Calu3 (cell line): ENCODE measurements at regions not wholly inside any gene's neighbourhood (a gene's known extent, or its start where the extent isn't known, plus 50 kb on each side); places are given as distances from the start of the nearest gene placed in this dataset.

ENCODE experiments used
- BruUV-seq: library from RNA; stranded (reverse); fragments of 400-500 nt; replicated peaks from 2 replicates; lab custom pipeline; 2021; lab: Mats Ljungman, UMichigan
- CTCF ChIA-PET: fragments of 300-600 bp; sonication (Branson Sonifier 250); formaldehyde crosslinking; loops from one replicate; lab custom pipeline; 2022; ENCODE audit warnings: antibody characterized with exemption; lab: Charles Lee
- DNase-seq: peaks from one replicate; pipeline ENCODE4 v3.0.0; 2022
- H3K27ac Mint-ChIP-seq: one replicate; pipeline ENCODE4 v1.8.0; 2022; ENCODE audit warnings: mixed read lengths; ENCODE audit not compliant: unreplicated experiment
- H3K27me3 Mint-ChIP-seq: one replicate; pipeline ENCODE4 v1.8.0; 2022; ENCODE audit warnings: mixed read lengths; ENCODE audit not compliant: unreplicated experiment
- H3K36me3 Mint-ChIP-seq: one replicate; pipeline ENCODE4 v1.8.0; 2022; ENCODE audit warnings: mild to moderate bottlenecking, moderate library complexity, mixed read lengths; ENCODE audit not compliant: insufficient read depth, unreplicated experiment
- H3K4me1 Mint-ChIP-seq: one replicate; pipeline ENCODE4 v1.8.0; 2022; ENCODE audit warnings: mild to moderate bottlenecking, low read depth, mixed read lengths; ENCODE audit not compliant: unreplicated experiment
- H3K4me3 Mint-ChIP-seq: one replicate; pipeline ENCODE4 v1.8.0; 2022; ENCODE audit warnings: mild to moderate bottlenecking, low read depth, moderate library complexity, mixed read lengths; ENCODE audit not compliant: unreplicated experiment
- H3K9me3 Mint-ChIP-seq: one replicate; pipeline ENCODE4 v1.8.0; 2022; ENCODE audit warnings: low read depth, mixed read lengths; ENCODE audit not compliant: unreplicated experiment
- CTCF ChIP-seq: fragments of 200-600 bp; IDR thresholded peaks from one replicate; pipeline ENCODE4 v1.8.0; 2022; ENCODE audit warnings: antibody characterized with exemption; ENCODE audit not compliant: unreplicated experiment
- intact Hi-C: fragments of 100-400 bp; cut with micrococcal nuclease; formaldehyde crosslinking; loops from one replicate; pipeline ENCODE4 v1.10.0; 2022; ENCODE audit not compliant: unreplicated experiment

GRCh38 chr4:107520368-107520767 is 199.7 kb downstream of the PAPSS1 start:
- CTCF ChIA-PET, result no interaction called here
- Mint-ChIP-seq H3K4me3 (no peak overlapping the region), H3K36me3 (no peaks in the 10 kb centered on the region), H3K27me3 (no peaks in the 10 kb centered on the region), H3K27ac (no peak overlapping the region), H3K9me3 (no peaks in the 10 kb centered on the region), H3K4me1 (no peaks in the 10 kb centered on the region)
- intact Hi-C loops, result no loop called here
- no peak for TF ChIP-seq CTCF
- no peak for DNase-seq
- no TSS peak for BruUV-seq

- intact Hi-C loops, result loop anchor here (2.0 to 10.0 kb wide), 3 partner anchors 146 to 476 kb away; no protein-coding TSS in a partner anchor
- TF ChIP-seq CTCF, result no peak
- CTCF ChIA-PET, result no interaction called here
- Mint-ChIP-seq H3K36me3 (no peaks in the 10 kb centered on the region), H3K27ac (no peak overlapping the region), H3K4me3 (no peak overlapping the region), H3K9me3 (no peaks in the 10 kb centered on the region), H3K27me3 (no peaks in the 10 kb centered on the region), H3K4me1 (no peaks in the 10 kb centered on the region)
- peak; percentile 27 for DNase-seq
- no TSS peak for BruUV-seq
Measured at GRCh38 chr4:107519053-107519452, 201.0 kb downstream of the PAPSS1 start.

- no peak for TF ChIP-seq CTCF
- no TSS peak for BruUV-seq
- intact Hi-C loops, result loop anchor here (2.0 to 10.0 kb wide), 3 partner anchors 147 to 475 kb away; no protein-coding TSS in a partner anchor
- Mint-ChIP-seq H3K4me1 (no peaks in the 10 kb centered on the region), H3K4me3 (no peak overlapping the region), H3K27me3 (no peaks in the 10 kb centered on the region), H3K9me3 (no peaks in the 10 kb centered on the region), H3K36me3 (no peaks in the 10 kb centered on the region), H3K27ac (no peak overlapping the region)
- CTCF ChIA-PET, result no interaction called here
- no peak for DNase-seq
Measured at GRCh38 chr4:107518076-107518475, 202.0 kb downstream of the PAPSS1 start.

- H3K36me3 Mint-ChIP-seq, result no peaks in the 10 kb centered on the region
- CTCF ChIA-PET, result no interaction called here
Measured at GRCh38 chr4:107512549-107512948, 207.5 kb downstream of the PAPSS1 start.

More at GRCh38 chr4:107512549-107512948, 207.5 kb downstream of the PAPSS1 start:
- Mint-ChIP-seq H3K27ac (no peak overlapping the region), H3K4me1 (no peaks in the 10 kb centered on the region), H3K4me3 (no peak overlapping the region), H3K27me3 (no peaks in the 10 kb centered on the region), H3K9me3 (no peaks in the 10 kb centered on the region)
- no peak for DNase-seq
- no peak for TF ChIP-seq CTCF
- intact Hi-C loops, result loop anchor here (10.0 kb wide), 2 partner anchors 152 to 328 kb away; no protein-coding TSS in a partner anchor
- no TSS peak for BruUV-seq
